Spinal cord (tissue), 9 donors: ENCODE measurements at regions not wholly inside any gene's neighbourhood (a gene's known extent, or its start where the extent isn't known, plus 50 kb on each side); places are given as distances from the start of the nearest gene placed in this dataset.
A peak's percentile ranks its signal among the peaks of the same experiment; 100 is the strongest.
"Not testable (repeated sequence)": the region's sequence is repeated elsewhere in the genome, so short reads cannot be mapped to it uniquely, and the experiment has no call there.

Experiments used
- DNase-seq, 6 donors: peaks; one replicate each; pipeline versions ENCODE4 v3.0.0 to v3.0.0-alpha.2; 2013 to 2015; ENCODE audit warnings: low spot score in 6 of 6, low read depth in 4 of 6
- H3K27ac ChIP-seq: one replicate; pipeline ENCODE4 v1.5.1; 2013; ENCODE audit warnings: low read depth, low read length, control low read depth
- H3K27me3 ChIP-seq: one replicate; pipeline ENCODE4 v1.6.1; 2013; ENCODE audit warnings: low read length; ENCODE audit not compliant: control insufficient read depth, insufficient read depth
- H3K36me3 ChIP-seq: one replicate; pipeline ENCODE4 v1.6.1; 2013; ENCODE audit warnings: low read length; ENCODE audit not compliant: control insufficient read depth, insufficient read depth
- H3K4me1 ChIP-seq: one replicate; pipeline ENCODE4 v1.6.1; 2013; ENCODE audit warnings: low read length; ENCODE audit not compliant: control insufficient read depth, insufficient read depth
- H3K4me3 ChIP-seq: one replicate; pipeline ENCODE4 v1.5.1; 2013; ENCODE audit warnings: low read depth, low read length, control low read depth
- H3K9me3 ChIP-seq: one replicate; pipeline ENCODE4 v1.6.1; 2013; ENCODE audit warnings: low read length; ENCODE audit not compliant: control insufficient read depth, insufficient read depth
- WGBS: methylation state at CpG from one replicate; pipeline ENCODE4 v1.1.5; 2013; ENCODE audit warnings: missing lambda C conversion rate; ENCODE audit not compliant: insufficient coverage; 5-methylcytosine and 5-hydroxymethylcytosine counted together
- donor health status: healthy.

GRCh38 chr5:172542651-172543131 lies 88.4 kb upstream of the SH3PXD2B start:
- WGBS, result 96% methylated on average over 7 of the region's 13 CpGs
- no peaks in the 10 kb centered on the region for H3K36me3 ChIP-seq
- H3K9me3 ChIP-seq, result no peaks in the 10 kb centered on the region
- no peak for DNase-seq
- H3K27me3 ChIP-seq, result no peaks in the 10 kb centered on the region
- H3K27ac ChIP-seq, result no peak overlapping the region
- no peak overlapping the region for H3K4me3 ChIP-seq
- peaks cover 12% of the 10 kb centered on the region for H3K4me1 ChIP-seq

DNA sequence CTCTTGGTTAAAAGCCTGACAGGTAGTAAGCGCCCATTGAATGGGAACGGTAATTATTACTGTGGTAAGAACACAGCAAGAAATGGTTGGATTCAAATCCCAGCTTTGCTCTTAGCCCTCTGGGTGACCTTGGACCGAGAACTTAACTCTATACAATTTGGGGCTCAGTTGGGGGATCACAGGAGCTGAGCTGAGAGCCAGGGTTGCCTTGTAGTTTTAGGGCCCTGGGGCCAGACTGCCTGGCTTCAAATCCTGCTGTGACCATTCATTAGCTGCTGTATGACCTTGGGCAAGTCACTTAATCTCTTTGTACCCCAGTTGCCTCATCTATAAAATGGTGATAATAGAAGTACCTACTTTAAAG lies 87.4 kb upstream of the SH3PXD2B start:
- no peaks in the 10 kb centered on the region for H3K27me3 ChIP-seq
- peaks cover 12% of the 10 kb centered on the region for H3K4me1 ChIP-seq
- no peaks in the 10 kb centered on the region for H3K9me3 ChIP-seq
- DNase-seq, result no peak
- H3K27ac ChIP-seq, result no peak overlapping the region
- H3K36me3 ChIP-seq, result no peaks in the 10 kb centered on the region
- WGBS, result 90% methylated on average over 3 of the region's 3 CpGs
- no peak overlapping the region for H3K4me3 ChIP-seq

- H3K4me1 ChIP-seq, result peaks cover 12% of the 10 kb centered on the region
- DNase-seq, result no peak
- H3K4me3 ChIP-seq, result no peak overlapping the region
- H3K27ac ChIP-seq, result no peak overlapping the region
- WGBS, result 46% methylated on average over 5 of the region's 13 CpGs
- H3K27me3 ChIP-seq, result no peaks in the 10 kb centered on the region
- no peaks in the 10 kb centered on the region for H3K9me3 ChIP-seq
- H3K36me3 ChIP-seq, result no peaks in the 10 kb centered on the region
These were observed 86.9 kb upstream of the SH3PXD2B start for GRCh38 chr5:172541099-172541772.

DNA sequence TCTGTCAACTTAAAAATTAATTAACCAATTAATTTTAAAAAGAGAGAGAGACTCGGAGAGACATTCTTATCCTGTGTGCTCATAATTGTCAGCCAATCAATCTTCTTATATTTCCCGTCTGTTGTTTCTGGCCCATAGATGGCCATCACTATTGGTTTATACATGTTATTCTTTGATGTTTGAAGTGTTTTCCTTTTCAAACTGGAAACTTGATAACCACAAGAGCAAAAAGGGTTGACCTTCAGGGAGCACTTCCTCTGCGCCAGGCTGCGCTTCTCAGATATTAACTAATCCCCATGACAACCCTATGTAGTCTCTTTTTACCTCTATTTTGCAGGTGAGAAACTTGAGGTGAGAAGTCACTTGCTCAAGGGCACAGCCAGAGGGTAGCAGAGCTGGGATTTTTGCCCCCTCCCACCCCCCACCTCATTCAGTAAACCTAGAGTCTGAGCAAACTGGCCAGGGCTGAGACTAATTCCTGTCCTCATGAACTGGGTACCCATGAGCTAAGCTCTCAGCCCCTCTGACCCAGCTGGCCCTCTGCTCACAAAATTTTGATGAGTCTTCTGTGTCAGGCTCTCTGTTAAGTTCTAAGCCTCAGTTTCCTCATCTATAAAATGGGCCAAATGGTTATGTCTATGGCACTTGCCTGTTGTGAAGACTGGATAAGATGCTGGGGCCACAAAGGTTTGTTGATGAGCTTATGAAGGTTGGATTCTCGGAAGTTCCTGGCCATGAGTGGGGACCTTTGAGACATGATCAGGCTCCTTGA lies 86.0 kb upstream of the SH3PXD2B start:
- Histone ChIP-seq H3K27ac (no peak overlapping the region), H3K9me3 (no peaks in the 10 kb centered on the region), H3K4me3 (no peak overlapping the region), H3K36me3 (no peaks in the 10 kb centered on the region), H3K27me3 (no peaks in the 10 kb centered on the region), H3K4me1 (peaks cover 8% of the 10 kb centered on the region)
- DNase-seq, result no peak
- WGBS, result 100% methylated on average over 1 of the region's 5 CpGs

- H3K27me3 ChIP-seq, result no peaks in the 10 kb centered on the region
- no CpG with 5 or more reads among the region's 2 CpGs for WGBS
- DNase-seq, result no peak
- H3K9me3 ChIP-seq, result no peaks in the 10 kb centered on the region
- no peak overlapping the region for H3K27ac ChIP-seq
- H3K4me3 ChIP-seq, result no peak overlapping the region
- H3K36me3 ChIP-seq, result no peaks in the 10 kb centered on the region
- peaks cover 12% of the 10 kb centered on the region for H3K4me1 ChIP-seq
These were observed 80.8 kb upstream of the SH3PXD2B start for GRCh38 chr5:172535108-172535445.

DNA sequence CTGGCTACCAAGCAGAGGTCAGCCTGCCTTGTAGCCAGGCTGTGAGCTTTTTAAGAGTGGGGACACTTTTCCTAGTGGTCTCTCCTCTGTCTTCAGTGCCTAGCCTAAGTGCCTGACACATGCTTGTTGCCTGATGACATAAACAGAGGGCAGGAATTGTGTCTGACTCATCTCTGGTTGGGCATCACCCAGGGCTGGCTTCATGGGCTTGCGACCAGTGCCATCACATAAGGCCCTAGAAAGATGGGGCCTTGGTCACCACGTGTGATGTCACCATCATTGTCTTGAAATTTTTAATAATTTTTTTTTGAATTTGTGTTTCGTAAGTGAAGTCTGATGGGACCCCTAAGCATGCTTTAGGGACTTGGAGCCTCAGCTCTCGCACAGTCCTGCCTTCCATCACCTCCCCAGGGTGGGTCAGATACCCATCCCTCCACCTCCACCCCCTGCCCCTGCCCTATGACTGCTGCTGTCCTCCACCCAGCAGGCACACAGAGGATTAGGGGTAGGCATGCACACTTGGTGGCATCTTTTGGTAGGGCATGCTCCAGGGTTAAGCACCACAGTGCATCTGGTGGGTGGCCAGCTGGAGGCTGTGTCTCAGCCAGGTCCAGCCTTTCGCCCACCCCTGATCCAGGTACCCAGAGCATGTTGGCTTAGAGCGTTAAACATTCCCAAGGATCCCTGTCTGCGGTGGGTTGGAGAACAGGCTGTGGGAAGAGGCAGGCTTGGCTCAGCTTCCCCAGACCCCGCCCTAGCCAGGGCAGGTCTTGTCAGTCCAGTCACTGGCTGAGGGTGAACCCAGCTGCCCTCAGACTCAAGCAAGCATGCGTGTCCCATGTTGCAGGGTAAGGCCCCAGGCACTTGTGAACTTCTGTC lies 80.1 kb upstream of the SH3PXD2B start:
- Histone ChIP-seq H3K9me3 (no peaks in the 10 kb centered on the region), H3K27ac (no peak overlapping the region)
- WGBS, result 93% methylated on average over 6 of the region's 9 CpGs

GRCh38 chr5:172533399-172534228 lies 79.3 kb upstream of the SH3PXD2B start:
- H3K9me3 ChIP-seq, result no peaks in the 10 kb centered on the region
- no peaks in the 10 kb centered on the region for H3K36me3 ChIP-seq
- H3K27ac ChIP-seq, result no peak overlapping the region
- peak in 1 of 6 donors; percentile 64 for DNase-seq
- H3K4me3 ChIP-seq, result no peak overlapping the region
- H3K27me3 ChIP-seq, result no peaks in the 10 kb centered on the region
- H3K4me1 ChIP-seq, result peaks cover 12% of the 10 kb centered on the region
- WGBS, result 47% methylated on average over 10 of the region's 12 CpGs

More for the DNA sequence above, 80.1 kb upstream of the SH3PXD2B start:
- Histone ChIP-seq H3K4me1 (peaks cover 12% of the 10 kb centered on the region), H3K36me3 (no peaks in the 10 kb centered on the region), H3K4me3 (no peak overlapping the region), H3K27me3 (no peaks in the 10 kb centered on the region)
- no peak for DNase-seq

DNA sequence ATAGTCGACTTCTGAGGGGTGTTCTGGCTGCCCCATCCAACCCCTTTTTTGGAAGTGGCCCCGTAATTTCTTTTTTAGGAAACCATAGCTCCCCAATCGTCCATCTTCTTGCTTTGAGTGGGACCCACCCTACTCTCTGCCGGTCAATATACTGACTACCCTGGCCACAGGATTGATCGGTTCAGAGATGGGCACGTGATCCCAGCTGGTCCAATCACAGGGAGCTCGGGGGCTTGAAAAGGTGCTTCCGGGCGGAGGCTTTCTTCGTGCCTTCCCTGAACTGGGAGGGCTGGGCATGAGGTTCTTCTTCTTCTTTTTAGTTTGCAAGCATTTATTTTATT lies 78.7 kb upstream of the SH3PXD2B start:
- no peak overlapping the region for H3K27ac ChIP-seq

GRCh38 chr5:172532439-172532838 lies 78.1 kb upstream of the SH3PXD2B start:
- not testable (repeated sequence) for H3K9me3 ChIP-seq, H3K27me3 ChIP-seq, H3K4me3 ChIP-seq, H3K27ac ChIP-seq, DNase-seq, H3K36me3 ChIP-seq
- peaks cover 12% of the 10 kb centered on the region for H3K4me1 ChIP-seq
- 91% methylated on average over 6 of the region's 8 CpGs for WGBS

More for the DNA sequence above, 78.7 kb upstream of the SH3PXD2B start:
- WGBS, result 72% methylated on average over 6 of the region's 10 CpGs
- H3K9me3 ChIP-seq, result no peaks in the 10 kb centered on the region
- H3K4me3 ChIP-seq, result no peak overlapping the region
- peaks cover 12% of the 10 kb centered on the region for H3K4me1 ChIP-seq
- no peaks in the 10 kb centered on the region for H3K27me3 ChIP-seq
- DNase-seq, result no peak
- no peaks in the 10 kb centered on the region for H3K36me3 ChIP-seq
